GM21825 (cell line): ENCODE measurements at regions not wholly inside any gene's neighbourhood (a gene's known extent, or its start where the extent isn't known, plus 50 kb on each side); places are given as distances from the start of the nearest gene placed in this dataset.

Experiments used
- ATAC-seq: cut with Tn5 transposase; IDR thresholded peaks from one replicate; pipeline ENCODE4 v1.9.1; 2021; ENCODE audit warnings: mild to moderate bottlenecking, moderate library complexity; ENCODE audit not compliant: unreplicated experiment

DNA sequence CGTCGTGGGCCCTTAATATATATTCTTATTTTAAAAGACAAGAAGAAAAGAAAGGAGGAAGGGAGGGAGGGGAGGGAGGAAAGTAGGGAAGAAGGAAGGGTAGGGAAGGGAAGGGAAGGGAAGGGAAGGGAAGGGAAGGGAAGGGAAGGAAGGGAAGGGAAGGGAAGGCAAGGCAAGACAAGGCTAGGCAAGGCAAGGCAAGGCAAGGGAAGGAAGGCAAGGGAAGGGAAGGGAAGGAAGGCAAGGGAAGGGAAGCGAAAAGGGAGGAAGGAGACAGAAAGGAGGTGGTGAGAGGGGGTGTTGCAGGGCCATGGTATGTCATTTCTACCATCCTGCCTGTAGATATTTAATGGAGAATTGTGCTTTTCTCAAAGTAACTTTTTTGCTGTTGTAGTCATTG, 83.9 kb upstream of the BTBD3 start:
- no peak for ATAC-seq

DNA sequence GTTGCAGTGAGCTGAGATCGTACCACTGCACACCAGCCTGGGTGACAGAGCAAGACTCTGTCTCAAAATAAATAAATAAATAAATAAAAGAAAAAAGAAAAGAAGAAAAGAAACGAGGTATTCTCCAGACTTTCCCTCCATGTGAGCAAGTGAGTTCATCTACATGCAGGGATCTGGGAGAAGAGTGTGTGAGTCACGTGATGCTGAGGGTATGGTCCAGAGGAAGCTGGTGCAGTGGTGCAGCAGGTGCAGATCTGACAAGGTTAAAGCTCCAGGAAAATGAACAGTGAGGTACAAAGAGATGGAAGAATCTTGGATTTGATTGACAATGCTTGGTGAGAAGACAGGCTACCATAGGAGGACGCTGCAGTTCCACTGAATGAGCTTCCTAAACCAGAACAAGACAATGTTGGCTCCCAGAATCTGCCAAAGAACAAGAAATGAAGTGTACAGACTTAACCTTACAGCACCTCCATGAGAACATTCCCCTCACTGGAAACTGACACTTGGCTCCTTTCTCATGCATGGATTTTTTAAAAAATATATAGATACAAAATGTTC, 79.5 kb upstream of the BTBD3 start:
- ATAC-seq, result no peak

- no peak for ATAC-seq
These were observed 75.7 kb upstream of the BTBD3 start for GRCh38 chr20:11841972-11842461.

DNA sequence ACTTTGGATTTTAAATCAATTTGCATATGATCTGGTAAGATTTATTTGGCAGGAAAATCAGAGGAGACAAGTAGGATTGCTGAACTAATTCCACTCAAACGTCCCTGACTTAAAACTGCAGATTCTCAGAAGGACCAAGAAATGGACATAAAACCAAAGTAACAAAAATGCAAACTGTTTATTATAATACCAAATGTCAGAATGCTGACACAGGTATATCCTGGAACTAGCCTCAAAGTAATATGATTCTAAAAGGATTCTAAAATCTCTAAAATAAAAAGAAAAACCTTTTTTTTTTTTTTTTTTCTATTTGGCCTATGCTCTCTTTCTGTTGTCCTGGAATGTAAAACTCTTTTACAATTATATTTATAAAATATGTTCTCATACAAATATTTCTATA, 74.4 kb upstream of the BTBD3 start:
- ATAC-seq, result no peak

GRCh38 chr20:11844691-11845090, 73.0 kb upstream of the BTBD3 start:
- no peak for ATAC-seq

DNA sequence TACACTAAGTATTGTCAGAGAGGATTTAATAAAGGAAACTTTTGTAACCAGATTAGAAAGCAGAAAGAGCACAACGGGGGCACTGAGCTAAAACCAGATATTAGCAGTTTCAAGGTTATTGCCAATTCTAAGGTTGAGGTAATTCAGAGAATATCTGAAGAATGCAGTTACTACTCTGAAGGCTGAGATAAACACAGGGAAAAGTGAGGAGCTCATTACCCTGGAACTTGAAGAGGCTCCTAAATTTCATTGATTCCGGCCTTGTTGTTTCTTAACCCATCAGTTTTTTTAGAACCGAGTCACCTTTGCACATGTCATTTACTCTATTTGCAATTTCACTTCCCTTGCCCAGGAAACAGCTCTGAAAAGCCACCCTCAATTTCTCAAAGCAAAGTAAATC, 72.4 kb upstream of the BTBD3 start:
- no peak for ATAC-seq

GRCh38 chr20:11846131-11846530, 71.6 kb upstream of the BTBD3 start:
- no peak for ATAC-seq

DNA sequence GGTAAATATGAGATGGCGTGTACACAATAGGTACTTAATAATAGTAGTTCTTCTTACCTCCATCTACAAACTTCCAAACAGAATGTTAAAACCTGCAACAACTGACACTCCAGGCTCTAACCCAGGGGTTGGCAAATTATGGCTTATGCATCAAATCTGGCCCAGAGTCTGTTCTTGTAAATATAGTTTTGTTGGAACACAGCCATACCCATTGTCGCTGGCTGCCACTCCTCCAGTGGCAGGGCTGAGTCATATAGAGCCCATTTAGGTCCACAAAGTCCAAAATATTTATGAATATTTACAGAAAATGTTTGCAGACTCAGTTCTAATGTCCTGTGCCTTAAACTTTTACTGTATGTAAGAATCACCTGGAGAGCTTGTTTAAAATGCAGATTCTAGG, 69.9 kb upstream of the BTBD3 start:
- ATAC-seq, result no peak

DNA sequence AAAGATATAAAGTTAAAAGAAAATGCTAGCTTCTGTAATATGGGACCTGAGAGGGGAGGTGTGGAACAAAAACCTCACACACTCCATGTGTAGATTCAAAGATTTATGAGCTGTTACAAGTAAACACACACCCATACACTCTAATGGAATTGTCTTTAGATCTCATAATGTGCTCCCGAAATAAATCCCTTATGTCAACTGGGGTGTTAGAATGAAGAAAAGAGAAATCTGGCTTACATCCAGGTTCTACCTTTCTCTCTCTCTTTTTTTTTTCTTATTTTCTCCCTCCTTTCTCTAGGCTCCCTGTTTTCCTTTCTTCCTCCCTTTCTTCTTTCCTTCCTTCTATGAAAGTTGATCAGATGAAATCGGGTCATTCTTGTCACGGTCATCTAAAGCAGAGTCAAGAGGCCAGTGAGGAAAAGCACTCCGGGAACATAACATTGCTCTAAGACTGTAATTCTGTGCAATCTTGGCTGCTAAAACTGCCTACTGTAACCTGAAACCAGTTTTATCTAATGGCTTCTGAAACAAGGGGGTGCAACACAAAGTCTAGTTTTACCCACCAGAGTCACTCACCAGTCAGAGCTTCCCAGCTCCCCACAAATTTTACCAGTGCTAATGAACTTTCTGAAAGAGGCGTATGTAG, 68.3 kb upstream of the BTBD3 start:
- ATAC-seq, result no peak

DNA sequence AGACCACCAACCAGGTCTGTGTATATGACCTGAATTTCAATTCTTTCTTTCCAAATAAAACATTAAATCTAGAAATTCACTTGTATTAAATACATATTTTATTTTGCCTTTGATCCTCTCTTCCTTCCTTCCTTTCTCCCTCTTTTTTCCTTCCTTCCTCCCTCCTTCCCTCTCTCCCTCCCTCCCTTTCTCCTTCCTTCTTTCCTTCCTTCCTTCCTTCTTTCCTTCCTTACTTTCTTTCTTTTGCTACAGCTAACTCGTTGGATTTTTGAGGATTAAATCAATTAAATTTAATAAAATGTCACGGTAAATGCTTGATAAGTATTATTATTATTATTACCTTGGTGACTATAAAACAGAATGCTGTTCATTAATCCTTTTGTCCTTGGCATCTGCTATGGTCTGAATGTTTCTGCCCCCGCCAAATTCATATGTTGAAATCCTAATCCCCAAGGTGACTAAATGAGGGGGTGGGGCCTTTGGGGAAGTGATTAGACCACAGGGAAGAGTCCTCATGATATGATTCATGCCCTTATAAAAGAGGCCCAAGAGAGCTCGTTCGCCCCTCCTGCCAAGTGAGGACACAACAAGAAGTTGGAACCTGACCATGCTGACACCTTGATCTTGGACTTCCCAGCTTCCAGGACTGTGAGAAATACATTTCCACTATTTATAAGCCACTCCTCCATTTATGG, 67.6 kb upstream of the BTBD3 start:
- ATAC-seq, result no peak

- ATAC-seq, result no peak
These were observed 66.8 kb upstream of the BTBD3 start for GRCh38 chr20:11850901-11851300.

DNA sequence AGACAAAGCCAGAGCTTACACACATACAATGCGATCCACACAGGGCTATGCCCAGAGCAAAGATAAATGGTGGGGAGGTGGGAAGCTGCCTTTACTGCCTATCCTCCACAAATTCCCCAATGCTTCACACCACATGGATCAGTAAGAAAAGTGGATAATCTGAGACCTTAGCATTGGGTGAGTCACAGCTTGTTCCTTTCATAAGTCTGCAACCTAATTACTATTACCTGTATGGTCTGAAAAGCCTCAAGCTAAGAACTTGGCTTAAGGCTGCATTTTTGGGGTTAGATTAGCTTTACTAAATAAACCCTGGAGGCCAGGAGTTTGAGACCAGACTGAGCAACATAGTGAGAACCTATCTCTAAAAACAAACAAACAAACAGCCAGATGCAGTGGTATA, 66.0 kb upstream of the BTBD3 start:
- no peak for ATAC-seq

DNA sequence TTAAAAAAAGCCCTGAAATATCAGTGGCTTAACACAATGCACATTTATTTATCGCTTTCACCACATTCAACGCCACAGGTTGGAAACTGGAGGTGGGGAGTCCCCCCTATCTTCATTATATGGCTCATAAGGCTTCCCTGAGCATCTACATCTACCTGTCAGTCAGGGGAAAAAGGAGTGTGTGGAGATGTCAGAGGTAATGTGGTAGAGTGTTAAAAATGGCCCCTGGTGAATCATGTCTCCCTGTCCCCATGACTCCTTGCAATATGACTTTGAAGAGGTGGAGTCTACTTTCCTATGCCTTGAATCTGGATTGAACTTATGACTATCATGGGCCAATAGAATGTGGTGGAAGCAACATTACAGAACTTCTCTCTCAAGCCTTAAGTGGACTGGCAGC, 65.5 kb upstream of the BTBD3 start:
- ATAC-seq, result no peak

GRCh38 chr20:11852811-11853210, 64.9 kb upstream of the BTBD3 start:
- ATAC-seq, result no peak

- no peak for ATAC-seq
These were observed 64.3 kb upstream of the BTBD3 start for GRCh38 chr20:11853359-11853758.

GRCh38 chr20:11861479-11861878, 56.2 kb upstream of the BTBD3 start:
- no peak for ATAC-seq

DNA sequence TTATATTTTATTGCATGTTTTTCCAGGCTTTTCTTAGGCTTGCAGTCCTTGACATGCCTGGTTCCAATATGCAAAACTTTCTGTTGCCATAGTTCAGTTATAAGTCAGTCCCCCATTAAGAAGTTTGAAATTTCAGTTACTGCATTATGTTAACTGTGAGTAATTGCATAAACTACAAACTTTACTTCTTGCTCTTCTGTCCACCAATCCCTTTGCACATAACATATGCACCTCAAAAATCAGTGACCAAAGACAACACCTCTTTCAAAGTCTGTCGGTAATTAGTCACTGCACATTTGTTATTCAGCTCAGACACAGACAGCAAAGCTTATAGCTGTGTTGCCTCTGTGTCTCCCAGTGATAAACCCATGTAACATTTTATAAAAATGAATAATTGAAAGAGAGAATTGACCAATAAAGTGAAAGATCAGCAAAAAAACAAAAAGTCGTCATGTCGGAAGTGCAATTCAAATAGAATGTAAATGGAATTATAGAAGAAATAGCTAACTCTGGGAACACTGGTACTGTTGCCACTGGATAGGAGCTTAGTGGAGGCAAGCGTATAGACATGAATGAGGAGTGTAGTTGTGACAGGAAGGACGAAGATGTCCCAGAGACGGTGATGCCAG, 50.3 kb upstream of the BTBD3 start:
- no peak for ATAC-seq
